ENCODE measurements at regions not wholly inside any gene's neighbourhood (a gene's known extent, or its start where the extent isn't known, plus 50 kb on each side); places are given as distances from the start of the nearest gene placed in this dataset.

DNA sequence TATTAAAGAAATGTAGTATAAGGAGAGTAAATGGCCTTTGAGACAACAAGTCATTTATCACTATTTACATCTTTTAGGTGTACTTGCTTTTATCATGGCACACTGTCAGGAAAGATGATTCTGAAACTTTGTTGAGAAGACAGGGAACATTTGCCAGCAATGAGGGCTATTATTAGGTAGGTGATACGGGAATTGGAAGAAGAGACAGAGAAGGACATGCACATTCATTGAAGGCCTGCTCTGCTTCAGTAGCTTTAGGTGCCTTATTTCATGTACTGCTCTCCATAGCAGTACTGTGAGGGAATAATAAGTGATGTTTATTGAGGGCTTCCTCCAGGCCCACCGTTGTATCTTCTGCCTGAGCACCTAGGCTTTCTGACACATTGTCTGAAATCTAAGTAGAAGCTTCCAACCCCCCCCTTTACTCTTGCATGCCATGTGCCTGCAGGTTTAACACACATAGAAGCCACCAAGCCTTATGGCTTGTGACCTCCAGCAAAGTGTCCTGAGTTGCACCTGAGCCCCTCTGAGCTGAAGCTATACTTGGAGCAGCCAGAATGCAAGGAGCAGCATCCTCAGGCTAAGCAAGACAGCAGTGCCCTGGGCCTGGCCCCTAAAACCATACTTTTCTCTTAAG lies 275.2 kb upstream of the VLDLR start:
- Histone ChIP-seq H3K36me3 (replicated peaks; ENCODE audit: low read depth, low read length) (no peaks in the 10 kb centered on the region), H3K4me1 (ENCODE audit: low read length) (no peaks in the 10 kb centered on the region), H3K27me3 (ENCODE audit: low read depth, low read length) (no peaks in the 10 kb centered on the region), H4K20me1 (ENCODE audit: insufficient read depth, low read length) (no peaks in the 10 kb centered on the region), H3K4me3 (ENCODE audit: low read length) (no peak overlapping the region), H2AFZ (ENCODE audit: low read depth, low read length) (no peak overlapping the region), H3K9me3 (ENCODE audit: insufficient read depth, low read length) (no peaks in the 10 kb centered on the region), H3K4me2 (ENCODE audit: low read length) (no peak overlapping the region), H3K79me2 (ENCODE audit: low read length) (no peaks in the 10 kb centered on the region), H3K27ac (ENCODE audit: low read length) (no peak overlapping the region), H3K9ac (ENCODE audit: low read length) (no peak overlapping the region)
- TF ChIP-seq, protein P1, sequence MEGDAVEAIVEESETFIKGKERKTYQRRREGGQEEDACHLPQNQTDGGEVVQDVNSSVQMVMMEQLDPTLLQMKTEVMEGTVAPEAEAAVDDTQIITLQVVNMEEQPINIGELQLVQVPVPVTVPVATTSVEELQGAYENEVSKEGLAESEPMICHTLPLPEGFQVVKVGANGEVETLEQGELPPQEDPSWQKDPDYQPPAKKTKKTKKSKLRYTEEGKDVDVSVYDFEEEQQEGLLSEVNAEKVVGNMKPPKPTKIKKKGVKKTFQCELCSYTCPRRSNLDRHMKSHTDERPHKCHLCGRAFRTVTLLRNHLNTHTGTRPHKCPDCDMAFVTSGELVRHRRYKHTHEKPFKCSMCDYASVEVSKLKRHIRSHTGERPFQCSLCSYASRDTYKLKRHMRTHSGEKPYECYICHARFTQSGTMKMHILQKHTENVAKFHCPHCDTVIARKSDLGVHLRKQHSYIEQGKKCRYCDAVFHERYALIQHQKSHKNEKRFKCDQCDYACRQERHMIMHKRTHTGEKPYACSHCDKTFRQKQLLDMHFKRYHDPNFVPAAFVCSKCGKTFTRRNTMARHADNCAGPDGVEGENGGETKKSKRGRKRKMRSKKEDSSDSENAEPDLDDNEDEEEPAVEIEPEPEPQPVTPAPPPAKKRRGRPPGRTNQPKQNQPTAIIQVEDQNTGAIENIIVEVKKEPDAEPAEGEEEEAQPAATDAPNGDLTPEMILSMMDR (IDR thresholded peaks at IDR 0.05; ENCODE audit: low read depth, low read length), result no peak
- TF ChIP-seq EZH2phosphoT487 (IDR thresholded peaks at IDR 0.05; ENCODE audit: low read depth), result no peak

- Histone ChIP-seq H3K27ac (ENCODE audit: low read length) (no peak overlapping the region), H3K4me3 (ENCODE audit: low read length) (no peak overlapping the region), H3K4me2 (ENCODE audit: low read length) (no peak overlapping the region), H3K4me1 (ENCODE audit: low read length) (no peaks in the 10 kb centered on the region), H3K27me3 (ENCODE audit: low read depth, low read length) (no peaks in the 10 kb centered on the region), H3K36me3 (replicated peaks; ENCODE audit: low read depth, low read length) (no peaks in the 10 kb centered on the region), H3K9me3 (ENCODE audit: insufficient read depth, low read length) (no peaks in the 10 kb centered on the region), H3K79me2 (ENCODE audit: low read length) (no peaks in the 10 kb centered on the region), H4K20me1 (ENCODE audit: insufficient read depth, low read length) (no peaks in the 10 kb centered on the region), H3K9ac (ENCODE audit: low read length) (no peak overlapping the region), H2AFZ (ENCODE audit: low read depth, low read length) (no peak overlapping the region)
- TF ChIP-seq EZH2phosphoT487 (IDR thresholded peaks at IDR 0.05; ENCODE audit: low read depth), result no peak
- TF ChIP-seq, protein P1 (IDR thresholded peaks at IDR 0.05; ENCODE audit: low read depth, low read length), result no peak
Measured at GRCh38 chr9:2351324-2351723, 270.3 kb upstream of the VLDLR start.

DNA sequence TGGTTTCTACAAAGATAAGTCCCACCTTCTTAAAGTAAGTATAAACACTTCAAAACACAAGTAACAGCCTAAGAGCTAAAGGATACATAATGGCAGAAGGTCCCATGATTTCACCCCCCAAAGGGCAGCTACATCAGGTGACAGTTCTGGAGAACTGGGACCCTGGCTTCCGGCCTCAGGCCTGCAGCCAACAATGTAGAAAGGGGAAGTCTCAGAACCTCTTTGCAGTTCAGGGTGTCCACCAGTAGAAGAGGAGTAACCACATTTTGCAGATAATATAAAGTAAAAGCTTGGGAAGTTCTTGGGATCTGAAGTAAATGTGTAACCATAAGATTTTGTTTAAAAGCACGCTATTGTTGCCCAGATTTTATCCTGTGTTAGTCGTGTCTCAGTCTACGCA lies 267.4 kb upstream of the VLDLR start:
- TF ChIP-seq EZH2phosphoT487 (IDR thresholded peaks at IDR 0.05; ENCODE audit: low read depth), result no peak
- TF ChIP-seq, protein P1 (IDR thresholded peaks at IDR 0.05; ENCODE audit: low read depth, low read length), result no peak
- H3K4me2 ChIP-seq (ENCODE audit: low read length), result no peak overlapping the region
- no peaks in the 10 kb centered on the region for H4K20me1 ChIP-seq (ENCODE audit: insufficient read depth, low read length)
- no peaks in the 10 kb centered on the region for H3K36me3 ChIP-seq (replicated peaks; ENCODE audit: low read depth, low read length)
- no peak overlapping the region for H3K9ac ChIP-seq (ENCODE audit: low read length)
- no peaks in the 10 kb centered on the region for H3K79me2 ChIP-seq (ENCODE audit: low read length)
- H3K27me3 ChIP-seq (ENCODE audit: low read depth, low read length), result no peaks in the 10 kb centered on the region
- H2AFZ ChIP-seq (ENCODE audit: low read depth, low read length), result no peak overlapping the region
- H3K9me3 ChIP-seq (ENCODE audit: insufficient read depth, low read length), result no peaks in the 10 kb centered on the region
- no peak overlapping the region for H3K27ac ChIP-seq (ENCODE audit: low read length)
- no peak overlapping the region for H3K4me3 ChIP-seq (ENCODE audit: low read length)
- H3K4me1 ChIP-seq (ENCODE audit: low read length), result no peaks in the 10 kb centered on the region

DNA sequence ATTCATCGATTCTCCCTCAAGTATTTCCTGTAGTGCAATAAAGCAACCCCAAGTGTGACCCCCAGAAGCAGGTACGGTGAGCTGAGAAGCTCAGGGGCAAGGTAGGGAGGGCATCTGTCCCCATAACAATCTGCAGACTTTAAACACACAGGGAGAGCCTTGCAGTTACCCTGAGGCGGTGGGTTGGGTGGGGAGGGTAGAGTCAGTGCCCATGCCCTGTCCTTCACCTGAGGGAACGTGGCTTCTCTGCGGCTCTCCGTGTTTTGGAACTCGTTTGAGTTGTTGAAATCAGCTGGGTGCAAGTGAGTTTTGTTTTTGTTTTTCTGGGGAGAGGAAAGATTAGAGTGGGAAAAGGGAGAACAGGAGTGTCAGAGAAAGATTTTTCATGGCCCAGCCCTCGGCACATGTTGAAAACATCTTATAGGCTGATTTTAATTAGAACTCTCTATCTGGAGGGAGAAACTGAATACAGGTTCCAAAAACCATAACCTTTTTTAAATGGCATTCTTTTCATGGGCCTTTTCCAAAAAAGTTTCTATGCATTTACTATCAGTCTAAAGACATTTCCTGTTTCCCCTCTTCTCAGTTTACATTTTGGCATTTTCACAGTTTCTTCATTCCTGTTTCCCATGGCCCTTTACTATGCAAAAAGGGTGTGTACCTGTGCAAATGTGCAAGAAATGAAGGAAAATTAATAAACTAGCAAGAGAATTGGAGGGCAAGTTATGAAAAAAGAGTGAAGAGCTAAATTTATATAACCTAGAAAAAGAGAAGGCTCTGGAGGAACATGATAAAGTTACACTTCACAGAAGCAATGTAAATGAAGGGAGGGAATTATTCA lies 266.5 kb upstream of the VLDLR start:
- Histone ChIP-seq H3K4me1 (ENCODE audit: low read length) (no peaks in the 10 kb centered on the region), H3K9me3 (ENCODE audit: insufficient read depth, low read length) (no peaks in the 10 kb centered on the region), H4K20me1 (ENCODE audit: insufficient read depth, low read length) (no peaks in the 10 kb centered on the region), H3K27me3 (ENCODE audit: low read depth, low read length) (no peaks in the 10 kb centered on the region), H3K4me2 (ENCODE audit: low read length) (no peak overlapping the region), H3K36me3 (replicated peaks; ENCODE audit: low read depth, low read length) (no peaks in the 10 kb centered on the region), H3K27ac (ENCODE audit: low read length) (no peak overlapping the region), H3K9ac (ENCODE audit: low read length) (no peak overlapping the region), H2AFZ (ENCODE audit: low read depth, low read length) (no peak overlapping the region), H3K79me2 (ENCODE audit: low read length) (no peaks in the 10 kb centered on the region), H3K4me3 (ENCODE audit: low read length) (no peak overlapping the region)
- no peak for TF ChIP-seq EZH2phosphoT487 (IDR thresholded peaks at IDR 0.05; ENCODE audit: low read depth)
- TF ChIP-seq, protein P1 (IDR thresholded peaks at IDR 0.05; ENCODE audit: low read depth, low read length), result no peak

Measured in OCI-LY3 (cell line).